ENCODE measurements at regions not wholly inside any gene's neighbourhood (a gene's known extent, or its start where the extent isn't known, plus 50 kb on each side); places are given as distances from the start of the nearest gene placed in this dataset.

DNA sequence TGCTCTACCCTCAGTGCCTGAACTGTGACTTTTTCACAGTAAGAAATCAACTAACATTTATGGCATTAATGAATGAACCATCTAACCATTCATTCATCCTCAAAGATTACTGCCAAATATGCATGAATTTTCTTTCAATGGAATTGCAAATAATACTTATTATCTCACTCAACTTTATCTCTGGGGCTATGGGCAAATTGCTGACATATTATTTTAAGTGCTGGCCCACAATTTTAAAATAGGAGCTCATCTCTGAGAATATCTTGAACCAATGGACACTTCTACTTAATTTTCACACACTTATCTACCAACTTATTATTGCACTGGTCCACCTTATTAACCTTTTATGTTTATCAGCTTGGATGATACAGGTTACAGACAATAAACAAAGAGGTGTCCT is 182.8 kb downstream of the RBM43 start:
- no peak for ATAC-seq

DNA sequence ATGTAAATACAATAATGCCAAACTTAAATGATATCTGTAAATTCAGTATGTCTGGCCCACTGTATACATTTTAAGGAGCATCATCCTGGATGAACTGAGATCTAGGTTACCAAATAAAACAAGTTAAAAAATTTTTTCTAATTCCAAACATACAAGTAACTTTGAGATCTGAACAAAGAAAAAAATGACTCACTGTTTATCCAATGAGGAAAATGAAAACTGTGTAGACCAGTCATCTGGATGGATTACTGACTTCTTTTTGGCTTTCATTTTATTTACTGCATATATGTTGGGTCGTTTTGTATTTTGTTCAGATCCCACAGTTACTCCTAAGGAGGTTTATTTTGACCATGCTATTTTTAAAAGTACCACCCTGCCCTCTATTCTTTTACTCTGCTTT is 189.8 kb downstream of the RBM43 start:
- intact Hi-C loops (cut with DNase I) = no loop called here
- no peak for FAIRE-seq
- Histone ChIP-seq H3K4me1 (no peaks in the 10 kb centered on the region), H3K9me3 (no peaks in the 10 kb centered on the region), H3K27me3 (no peaks in the 10 kb centered on the region), H3K27ac (no peak overlapping the region), H3K4me3 (no peak overlapping the region), H3K36me3 (no peaks in the 10 kb centered on the region)
- ATAC-seq = no peak
- DNase-seq = no peak
- TF ChIP-seq, protein P1, sequence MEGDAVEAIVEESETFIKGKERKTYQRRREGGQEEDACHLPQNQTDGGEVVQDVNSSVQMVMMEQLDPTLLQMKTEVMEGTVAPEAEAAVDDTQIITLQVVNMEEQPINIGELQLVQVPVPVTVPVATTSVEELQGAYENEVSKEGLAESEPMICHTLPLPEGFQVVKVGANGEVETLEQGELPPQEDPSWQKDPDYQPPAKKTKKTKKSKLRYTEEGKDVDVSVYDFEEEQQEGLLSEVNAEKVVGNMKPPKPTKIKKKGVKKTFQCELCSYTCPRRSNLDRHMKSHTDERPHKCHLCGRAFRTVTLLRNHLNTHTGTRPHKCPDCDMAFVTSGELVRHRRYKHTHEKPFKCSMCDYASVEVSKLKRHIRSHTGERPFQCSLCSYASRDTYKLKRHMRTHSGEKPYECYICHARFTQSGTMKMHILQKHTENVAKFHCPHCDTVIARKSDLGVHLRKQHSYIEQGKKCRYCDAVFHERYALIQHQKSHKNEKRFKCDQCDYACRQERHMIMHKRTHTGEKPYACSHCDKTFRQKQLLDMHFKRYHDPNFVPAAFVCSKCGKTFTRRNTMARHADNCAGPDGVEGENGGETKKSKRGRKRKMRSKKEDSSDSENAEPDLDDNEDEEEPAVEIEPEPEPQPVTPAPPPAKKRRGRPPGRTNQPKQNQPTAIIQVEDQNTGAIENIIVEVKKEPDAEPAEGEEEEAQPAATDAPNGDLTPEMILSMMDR (IDR thresholded peaks at IDR 0.05) = no peak
- 36 to 55% methylated on average over 1 of the region's 1 CpG for WGBS, 2 donors

More for the DNA sequence above, 182.8 kb downstream of the RBM43 start:
- H3K27ac ChIP-seq = no peak overlapping the region
- no peaks in the 10 kb centered on the region for H3K36me3 ChIP-seq
- no peak for FAIRE-seq
- TF ChIP-seq, protein P1 (IDR thresholded peaks at IDR 0.05) = no peak
- H3K4me3 ChIP-seq = no peak overlapping the region
- H3K9me3 ChIP-seq = no peaks in the 10 kb centered on the region
- H3K4me1 ChIP-seq = no peaks in the 10 kb centered on the region
- H3K27me3 ChIP-seq = no peaks in the 10 kb centered on the region
- intact Hi-C loops (cut with DNase I) = no loop called here
- no peak for DNase-seq

DNA sequence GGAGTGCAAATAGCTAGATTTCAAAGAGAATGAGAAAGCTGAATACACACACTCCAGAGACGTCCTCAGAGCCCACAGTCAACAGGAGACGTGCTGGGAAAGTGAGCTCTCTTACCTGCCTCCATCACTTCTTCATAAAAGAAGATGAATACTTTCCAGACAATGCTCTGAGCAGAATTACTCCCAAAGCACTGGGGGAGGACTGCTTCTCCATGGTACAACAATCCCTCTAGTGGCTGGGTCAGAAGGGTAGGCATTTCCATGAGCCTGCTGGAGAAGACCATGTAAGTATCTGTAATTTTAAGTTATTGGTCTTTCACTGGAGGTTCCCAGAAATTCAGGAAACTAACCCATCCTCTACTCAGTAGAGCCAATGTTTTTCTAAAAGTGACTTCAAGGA is 190.3 kb downstream of the RBM43 start:
- Histone ChIP-seq H3K9me3 (no peaks in the 10 kb centered on the region), H3K27ac (no peak overlapping the region), H3K4me3 (no peak overlapping the region), H3K36me3 (no peaks in the 10 kb centered on the region), H3K27me3 (no peaks in the 10 kb centered on the region), H3K4me1 (no peaks in the 10 kb centered on the region)
- ATAC-seq = no peak
- DNase-seq = no peak
- intact Hi-C loops (cut with DNase I) = no loop called here
- 26 to 44% methylated on average over 2 of the region's 2 CpGs for WGBS, 2 donors
- FAIRE-seq = no peak
- TF ChIP-seq, protein P1 (IDR thresholded peaks at IDR 0.05) = no peak

DNA sequence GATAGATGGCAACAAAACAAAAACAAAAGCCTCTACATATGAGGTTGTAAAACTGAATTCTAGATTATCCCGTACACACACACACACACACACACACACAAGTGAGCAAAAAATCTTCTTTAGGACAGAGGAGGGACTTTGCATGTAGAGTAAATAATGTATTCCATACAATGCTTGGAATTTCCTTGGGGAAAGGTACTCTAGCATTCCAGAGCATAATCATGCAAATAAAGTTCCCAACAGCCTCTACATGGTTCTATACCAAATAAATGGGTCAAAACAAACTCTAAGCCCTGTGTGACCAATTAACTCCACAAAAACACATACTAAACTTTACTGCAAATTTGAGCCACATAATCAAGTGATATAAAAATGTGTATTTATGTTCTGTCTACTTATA is 191.4 kb downstream of the RBM43 start:
- DNase-seq (no peak), FAIRE-seq (no peak), ATAC-seq (no peak)
- H3K4me3 ChIP-seq = no peak overlapping the region
- intact Hi-C loops (cut with DNase I) = no loop called here
- H3K36me3 ChIP-seq = no peaks in the 10 kb centered on the region
- TF ChIP-seq, protein P1 (IDR thresholded peaks at IDR 0.05) = no peak
- H3K4me1 ChIP-seq = no peaks in the 10 kb centered on the region
- no peak overlapping the region for H3K27ac ChIP-seq
- no peaks in the 10 kb centered on the region for H3K9me3 ChIP-seq
- no peaks in the 10 kb centered on the region for H3K27me3 ChIP-seq
- 44 to 50% methylated on average over 1 of the region's 1 CpG for WGBS, 2 donors

DNA sequence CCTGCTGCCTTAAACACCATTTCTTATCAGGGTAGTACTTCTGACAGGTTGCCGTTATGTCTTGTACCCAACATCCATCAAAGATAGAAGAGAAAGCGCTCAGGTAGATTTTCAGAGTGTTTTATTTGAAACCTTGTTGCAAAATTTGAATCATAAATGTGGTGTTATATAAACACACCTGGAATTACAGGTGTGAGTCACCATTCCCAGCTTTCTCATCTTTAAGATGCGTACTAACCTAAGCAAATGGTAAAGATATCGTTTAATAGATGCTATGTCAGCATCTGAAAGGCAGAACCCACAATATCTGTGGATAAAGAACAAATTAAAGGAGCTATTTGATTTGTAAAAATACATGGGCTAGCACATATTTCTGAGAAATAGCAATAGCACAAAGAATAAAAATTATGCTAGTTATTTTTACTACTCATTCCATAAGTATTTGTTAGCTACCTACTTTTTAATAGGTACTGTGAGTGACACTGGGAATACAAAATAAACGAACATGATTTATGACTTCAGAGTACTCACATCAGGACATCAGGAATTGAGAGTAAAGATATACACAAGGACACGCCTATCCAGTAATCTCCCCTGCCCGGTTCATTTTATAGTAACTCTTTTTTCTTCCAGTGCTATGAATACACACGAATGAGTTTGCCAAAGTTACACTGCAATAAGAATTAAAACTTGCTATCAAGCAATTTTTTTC is 193.8 kb downstream of the RBM43 start:
- TF ChIP-seq, protein P1 (IDR thresholded peaks at IDR 0.05) = no peak
- Histone ChIP-seq H3K36me3 (no peaks in the 10 kb centered on the region), H3K9me3 (no peaks in the 10 kb centered on the region), H3K4me1 (no peaks in the 10 kb centered on the region), H3K4me3 (no peak overlapping the region), H3K27me3 (no peaks in the 10 kb centered on the region), H3K27ac (no peak overlapping the region)
- no peak for DNase-seq
- intact Hi-C loops (cut with DNase I) = no loop called here
- no peak for ATAC-seq
- 41 to 51% methylated on average over 8 of the region's 8 CpGs for WGBS, 2 donors
- no peak for FAIRE-seq
